T-cell (primary cell): ENCODE measurements at regions not wholly inside any gene's neighbourhood (a gene's known extent, or its start where the extent isn't known, plus 50 kb on each side); places are given as distances from the start of the nearest gene placed in this dataset.

ENCODE experiments used
- ATAC-seq, 4 experiments: fragments of 200-7000 bp in 3 of 4; fragments of 150-1000 bp in 1 of 4; cut with Tn5 transposase; replicated peaks in 1 of 4; 1 replicate in 3 of 4; 2 replicates in 1 of 4; pipeline ENCODE4 v1.10.0; 2021; ENCODE audit warnings: moderate library complexity in 3 of 4, mild to moderate bottlenecking in 2 of 4, moderate number of reproducible peaks in 1 of 4
- CTCF ChIA-PET, 2 donors: fragments of 300-600 bp; sonication (Branson Sonifier 250); formaldehyde crosslinking; loops; one replicate each; lab custom pipeline; 2022; ENCODE audit warnings: antibody characterized with exemption in 2 of 2; lab: Charles Lee
- POLR2A ChIA-PET, 2 donors: fragments of 300-600 bp; sonication (Branson Sonifier 250); formaldehyde crosslinking; loops; one replicate each; lab custom pipeline; 2022; ENCODE audit warnings: antibody characterized with exemption in 2 of 2; lab: Charles Lee
- DNase-seq, 35 experiments: peaks; one replicate each; pipeline versions ENCODE4 v3.0.0 to v3.0.0-alpha.2; 2013 to 2023
- H3K27ac ChIP-seq: one replicate; pipeline ENCODE4 v1.5.1; 2013; ENCODE audit warnings: low read length
- H3K27me3 ChIP-seq, 2 experiments: replicated peaks in 1 of 2; 1 replicate in 1 of 2; 2 replicates in 1 of 2; pipeline versions ENCODE4 v1.6.1 to v1.7.0; 2013; ENCODE audit warnings: low read length in 1 of 2, mixed read lengths in 1 of 2; ENCODE audit not compliant: control insufficient read depth in 2 of 2, insufficient read depth in 2 of 2; ENCODE audit errors: extremely low read depth in 1 of 2
- H3K36me3 ChIP-seq, 2 donors: 1 replicate in 1 of 2; 2 replicates in 1 of 2; pipeline versions ENCODE4 v1.6.1 to v1.7.0; 2013; ENCODE audit warnings: low read length in 1 of 2; ENCODE audit not compliant: control insufficient read depth in 2 of 2, insufficient read depth in 1 of 2; ENCODE audit errors: extremely low read depth in 1 of 2
- H3K4me1 ChIP-seq, 2 experiments: 1 replicate in 1 of 2; 2 replicates in 1 of 2; pipeline versions ENCODE4 v1.6.1 to v1.7.0; 2013; ENCODE audit warnings: low read length in 2 of 2, mixed read lengths in 1 of 2; ENCODE audit not compliant: insufficient read depth in 2 of 2, control insufficient read depth in 1 of 2; ENCODE audit errors: extremely low read depth in 1 of 2
- H3K4me3 ChIP-seq, 2 donors: 1 replicate in 1 of 2; 2 replicates in 1 of 2; pipeline versions ENCODE4 v1.5.1 to v1.7.0; 2013; ENCODE audit warnings: mild to moderate bottlenecking in 2 of 2, low read length in 1 of 2, moderate library complexity in 1 of 2; ENCODE audit not compliant: control insufficient read depth in 1 of 2; ENCODE audit errors: extremely low read depth in 1 of 2
- H3K9me3 ChIP-seq: 2 replicates; pipeline ENCODE4 v1.7.0; 2013
- H3K27ac Mint-ChIP-seq, 2 donors: one replicate each; pipeline ENCODE4 v1.8.0; 2020 to 2021; ENCODE audit warnings: mild to moderate bottlenecking in 2 of 2, mixed read lengths in 2 of 2
- H3K27me3 Mint-ChIP-seq, 2 donors: one replicate each; pipeline ENCODE4 v1.8.0; 2021 to 2022; ENCODE audit warnings: mixed read lengths in 2 of 2
- H3K36me3 Mint-ChIP-seq: one replicate; pipeline ENCODE4 v1.8.0; 2021; ENCODE audit warnings: mixed read lengths
- H3K4me1 Mint-ChIP-seq, 3 donors: one replicate each; pipeline ENCODE4 v1.8.0; 2020 to 2022; ENCODE audit warnings: mixed read lengths in 3 of 3, mild to moderate bottlenecking in 1 of 3
- H3K4me3 Mint-ChIP-seq, 3 donors: one replicate each; pipeline ENCODE4 v1.8.0; 2020 to 2022; ENCODE audit warnings: mild to moderate bottlenecking in 3 of 3, mixed read lengths in 3 of 3, moderate library complexity in 3 of 3
- H3K9me3 Mint-ChIP-seq, 3 donors: one replicate each; pipeline ENCODE4 v1.8.0; 2020 to 2022; ENCODE audit warnings: mixed read lengths in 3 of 3
- WGBS: methylation state at CpG from one replicate; pipeline ENCODE4 v1.1.5; 2013; ENCODE audit warnings: missing lambda C conversion rate; ENCODE audit not compliant: insufficient coverage; 5-methylcytosine and 5-hydroxymethylcytosine counted together

- Histone ChIP-seq H3K27ac (no peak overlapping the region), H3K27me3 (peaks cover 2 to 29% of the 10 kb centered on the region in 2 experiments), H3K4me1 (peaks cover 12 to 23% of the 10 kb centered on the region in 2 experiments), H3K9me3 (no peaks in the 10 kb centered on the region), H3K36me3 (no peaks in the 10 kb centered on the region), H3K4me3 (peak overlapping the region in 1 of 2 donors; percentile 25)
- peaks cover 18 to 22% (median 18%) of the 10 kb centered on the region in 3 donors for H3K4me1 Mint-ChIP-seq
- ChIA-PET CTCF (interaction anchor here (0.5 to 1.4 kb wide), 9 partner anchors 42 to 1091 kb away, joined by 3 to 12 read pairs (median 4); no protein-coding TSS in a partner anchor), POLR2A (no interaction called here)
- H3K4me3 Mint-ChIP-seq: peak overlapping the region; percentile 14 to 53 (median 43)
- 25% methylated on average over 8 of the region's 8 CpGs for WGBS
- H3K36me3 Mint-ChIP-seq: no peaks in the 10 kb centered on the region
- peak; percentile 69 to 81 (median 76) for ATAC-seq
- H3K27me3 Mint-ChIP-seq: peaks cover 26 to 30% of the 10 kb centered on the region in 2 donors
- no peak overlapping the region for H3K27ac Mint-ChIP-seq
- DNase-seq: peak in 32 of 35 experiments; percentile 2 to 62 (median 22)
- H3K9me3 Mint-ChIP-seq: no peaks in the 10 kb centered on the region
Observed at GRCh38 chr5:157994906-157995519, 136.1 kb upstream of the CLINT1 start.

- WGBS: 7% methylated on average over 4 of the region's 6 CpGs
- no peaks in the 10 kb centered on the region for H3K9me3 ChIP-seq
- POLR2A ChIA-PET: no interaction called here
- H3K36me3 ChIP-seq: no peaks in the 10 kb centered on the region
- no peak overlapping the region for H3K27ac ChIP-seq
- CTCF ChIA-PET: interaction anchor here (0.5 to 1.4 kb wide), 6 partner anchors 41 to 338 kb away, joined by 3 to 5 read pairs (median 4); no protein-coding TSS in a partner anchor
- H3K4me3 Mint-ChIP-seq: peak overlapping the region; percentile 14 to 53 (median 43)
- H3K27me3 Mint-ChIP-seq: peaks cover 31 to 38% of the 10 kb centered on the region in 2 donors
- ATAC-seq: peak; percentile 82 to 92 (median 89)
- H3K9me3 Mint-ChIP-seq: no peaks in the 10 kb centered on the region
- H3K4me1 ChIP-seq: peaks cover 12 to 23% of the 10 kb centered on the region in 2 experiments
- peak in 19 of 35 experiments; percentile 1 to 72 (median 14) for DNase-seq
- H3K27me3 ChIP-seq: peaks cover 2 to 31% of the 10 kb centered on the region in 2 experiments
- no peaks in the 10 kb centered on the region for H3K36me3 Mint-ChIP-seq
- H3K4me1 Mint-ChIP-seq: peaks cover 17 to 22% (median 18%) of the 10 kb centered on the region in 3 donors
- no peak overlapping the region for H3K27ac Mint-ChIP-seq
- peak overlapping the region in 1 of 2 donors; percentile 25 for H3K4me3 ChIP-seq
Observed at GRCh38 chr5:157993986-157994691, 135.2 kb upstream of the CLINT1 start.

- Mint-ChIP-seq H3K36me3 (no peaks in the 10 kb centered on the region), H3K9me3 (no peaks in the 10 kb centered on the region), H3K4me3 (no peak overlapping the region), H3K4me1 (peaks cover 17 to 22% (median 18%) of the 10 kb centered on the region in 3 donors), H3K27me3 (peaks cover 35 to 40% of the 10 kb centered on the region in 2 donors), H3K27ac (no peak overlapping the region)
- WGBS: 100% methylated on average over 2 of the region's 2 CpGs
- no peaks in the 10 kb centered on the region for H3K9me3 ChIP-seq
- H3K36me3 ChIP-seq: no peaks in the 10 kb centered on the region
- H3K4me3 ChIP-seq: no peak overlapping the region
- ChIA-PET CTCF (interaction anchor here (0.6 kb wide), 2 partner anchors 1135 to 1138 kb away, joined by 3 to 5 read pairs; no protein-coding TSS in a partner anchor), POLR2A (interaction anchor here in 1 of 2 donors (0.6 kb wide), 1 partner anchor 1228 kb away, joined by 5 read pairs; no protein-coding TSS in a partner anchor)
- H3K4me1 ChIP-seq: peaks cover 12 to 23% of the 10 kb centered on the region in 2 experiments
- peaks cover 2 to 36% of the 10 kb centered on the region in 2 experiments for H3K27me3 ChIP-seq
- no peak for ATAC-seq
- no peak for DNase-seq
- no peak overlapping the region for H3K27ac ChIP-seq
Observed at GRCh38 chr5:157993201-157993600, 134.3 kb upstream of the CLINT1 start.

- Histone ChIP-seq H3K9me3 (no peaks in the 10 kb centered on the region), H3K4me3 (no peak overlapping the region), H3K27ac (no peak overlapping the region), H3K36me3 (no peaks in the 10 kb centered on the region), H3K27me3 (peaks cover 0 to 45% of the 10 kb centered on the region in 2 experiments), H3K4me1 (peaks cover 12 to 23% of the 10 kb centered on the region in 2 experiments)
- Mint-ChIP-seq H3K27me3 (peaks cover 21 to 35% of the 10 kb centered on the region in 2 donors), H3K36me3 (no peaks in the 10 kb centered on the region), H3K9me3 (no peaks in the 10 kb centered on the region), H3K4me1 (peaks cover 17 to 22% (median 18%) of the 10 kb centered on the region in 3 donors), H3K4me3 (no peak overlapping the region), H3K27ac (no peak overlapping the region)
- POLR2A ChIA-PET: interaction anchor here in 1 of 2 donors (0.7 kb wide), 1 partner anchor 1171 kb away, joined by 5 read pairs; no protein-coding TSS in a partner anchor
- no peak for ATAC-seq
- CTCF ChIA-PET: interaction anchor here (0.5 to 0.7 kb wide), 4 partner anchors 40 to 1129 kb away, joined by 3 to 6 read pairs (median 4); no protein-coding TSS in a partner anchor
- no peak for DNase-seq
- WGBS: 100% methylated on average over 2 of the region's 4 CpGs
Observed at GRCh38 chr5:157990583-157991181, 131.7 kb upstream of the CLINT1 start.

GRCh38 chr5:157989296-157989695, 130.4 kb upstream of the CLINT1 start:
- Histone ChIP-seq H3K27ac (no peak overlapping the region), H3K4me1 (peaks cover 5 to 12% of the 10 kb centered on the region in 2 experiments), H3K9me3 (no peaks in the 10 kb centered on the region), H3K36me3 (no peaks in the 10 kb centered on the region), H3K4me3 (no peak overlapping the region), H3K27me3 (peaks cover 0 to 39% of the 10 kb centered on the region in 2 experiments)
- ChIA-PET CTCF (no interaction called here), POLR2A (no interaction called here)
- ATAC-seq (no peak), DNase-seq (no peak)
- Mint-ChIP-seq H3K36me3 (no peaks in the 10 kb centered on the region), H3K4me1 (peaks cover 8 to 10% (median 9%) of the 10 kb centered on the region in 3 donors), H3K27ac (no peak overlapping the region), H3K9me3 (no peaks in the 10 kb centered on the region), H3K4me3 (no peak overlapping the region), H3K27me3 (peaks cover 17 to 28% of the 10 kb centered on the region in 2 donors)
- WGBS: 80% methylated on average over 1 of the region's 6 CpGs

- ChIA-PET CTCF (no interaction called here), POLR2A (no interaction called here)
- H3K4me3 ChIP-seq: no peak overlapping the region
- DNase-seq (no peak), ATAC-seq (no peak)
- H3K27ac Mint-ChIP-seq: no peak overlapping the region
- H3K4me3 Mint-ChIP-seq: no peak overlapping the region
- H3K27ac ChIP-seq: no peak overlapping the region
- peaks cover 0 to 6% (median 2%) of the 10 kb centered on the region in 3 donors for H3K9me3 Mint-ChIP-seq
- WGBS: 98% methylated on average over 14 of the region's 15 CpGs
- no peaks in the 10 kb centered on the region for H3K36me3 ChIP-seq
- peaks cover 0 to 2% (median 0%) of the 10 kb centered on the region in 3 donors for H3K4me1 Mint-ChIP-seq
- no peaks in the 10 kb centered on the region for H3K9me3 ChIP-seq
- no peaks in the 10 kb centered on the region for H3K4me1 ChIP-seq
- H3K36me3 Mint-ChIP-seq: no peaks in the 10 kb centered on the region
- H3K27me3 ChIP-seq: peaks cover 0 to 27% of the 10 kb centered on the region in 2 experiments
- H3K27me3 Mint-ChIP-seq: peaks cover 20 to 21% of the 10 kb centered on the region in 2 donors
Observed at GRCh38 chr5:157987259-157987658, 128.3 kb upstream of the CLINT1 start.
